GM19238 (cell line): ENCODE measurements at regions not wholly inside any gene's neighbourhood (a gene's known extent, or its start where the extent isn't known, plus 50 kb on each side); places are given as distances from the start of the nearest gene placed in this dataset.
A peak's percentile ranks its signal among the peaks of the same experiment; 100 is the strongest.

Source experiments
- DNase-seq: peaks from one replicate; pipeline ENCODE4 v3.0.0; 2011; ENCODE audit warnings: low spot score; ENCODE audit not compliant: insufficient read length

GRCh38 chr5:110027527-110028322 lies 338.0 kb downstream of the MAN2A1 start:
- DNase-seq: no peak

GRCh38 chr5:110031402-110032140 lies 341.8 kb downstream of the MAN2A1 start:
- DNase-seq: no peak

- no peak for DNase-seq
These were observed 342.6 kb downstream of the MAN2A1 start for GRCh38 chr5:110032376-110032775.

GRCh38 chr5:110034056-110034600 lies 344.4 kb downstream of the MAN2A1 start:
- no peak for DNase-seq

- DNase-seq: no peak
These were observed 348.7 kb downstream of the MAN2A1 start for GRCh38 chr5:110038297-110038997.

GRCh38 chr5:110040178-110040577 lies 350.5 kb downstream of the MAN2A1 start:
- DNase-seq: no peak

- DNase-seq: no peak
These were observed 353.3 kb downstream of the MAN2A1 start for GRCh38 chr5:110043025-110043424.

- DNase-seq: no peak
These were observed 355.4 kb downstream of the MAN2A1 start for GRCh38 chr5:110045158-110045557.

- no peak for DNase-seq
These were observed 358.8 kb downstream of the MAN2A1 start for GRCh38 chr5:110048491-110048890.

GRCh38 chr5:110049816-110050215 lies 360.1 kb downstream of the MAN2A1 start:
- DNase-seq: no peak

GRCh38 chr5:110050640-110051345 lies 361.1 kb downstream of the MAN2A1 start:
- no peak for DNase-seq

- no peak for DNase-seq
These were observed 363.5 kb downstream of the MAN2A1 start for GRCh38 chr5:110053205-110053604.

GRCh38 chr5:110053824-110054223 lies 364.1 kb downstream of the MAN2A1 start:
- no peak for DNase-seq

- peak; percentile 2 for DNase-seq
These were observed 364.5 kb downstream of the MAN2A1 start for GRCh38 chr5:110054240-110054639.

- DNase-seq: no peak
These were observed 365.6 kb downstream of the MAN2A1 start for GRCh38 chr5:110055302-110055701.

GRCh38 chr5:110056580-110057114 lies 366.9 kb downstream of the MAN2A1 start:
- DNase-seq: no peak

GRCh38 chr5:110058175-110058574 lies 368.4 kb downstream of the MAN2A1 start:
- DNase-seq: no peak

GRCh38 chr5:110062246-110062645 lies 372.5 kb downstream of the MAN2A1 start:
- DNase-seq: no peak

GRCh38 chr5:110063640-110064602 lies 374.2 kb downstream of the MAN2A1 start:
- DNase-seq: no peak
